ACC112 (cell line): ENCODE measurements at regions not wholly inside any gene's neighbourhood (a gene's known extent, or its start where the extent isn't known, plus 50 kb on each side); places are given as distances from the start of the nearest gene placed in this dataset.

Source experiments
- H2AFZ ChIP-seq: fragments of 200-600 bp; sonication (generic); one replicate; pipeline ENCODE4 v1.6.0; 2017; ENCODE audit warnings: antibody characterized with exemption, low read length; ENCODE audit not compliant: unreplicated experiment
- H3K27ac ChIP-seq: fragments of 200-600 bp; sonication (generic); 2 replicates; pipeline ENCODE4 v1.5.1; 2014; ENCODE audit warnings: low read depth, mild to moderate bottlenecking, antibody characterized with exemption, low read length, moderate library complexity
- H3K27me3 ChIP-seq: fragments of 200-600 bp; sonication (generic); 2 replicates; pipeline ENCODE4 v1.6.1; 2014; ENCODE audit warnings: mild to moderate bottlenecking, antibody characterized with exemption, low read length, moderate library complexity, mixed read lengths; ENCODE audit not compliant: insufficient read depth
- H3K36me3 ChIP-seq: fragments of 200-600 bp; sonication (generic); 2 replicates; pipeline ENCODE4 v1.6.1; 2016; ENCODE audit warnings: mild to moderate bottlenecking, antibody characterized with exemption, low read length, moderate library complexity, mixed read lengths; ENCODE audit not compliant: insufficient read depth
- H3K4me1 ChIP-seq: fragments of 200-600 bp; sonication (generic); one replicate; pipeline ENCODE4 v1.6.1; 2016; ENCODE audit warnings: low read length, mixed read lengths; ENCODE audit not compliant: insufficient read depth, unreplicated experiment, control insufficient read depth
- H3K4me3 ChIP-seq: fragments of 200-600 bp; sonication (generic); 2 replicates; pipeline ENCODE4 v1.5.1; 2014; ENCODE audit warnings: mild to moderate bottlenecking, low read depth, low read length
- H3K79me2 ChIP-seq: fragments of 200-600 bp; sonication (generic); one replicate; pipeline ENCODE4 v1.6.0; 2016; ENCODE audit warnings: low read length; ENCODE audit not compliant: control insufficient read depth, unreplicated experiment, insufficient read depth

GRCh38 chr18:34077599-34077998 is 147.1 kb downstream of the NOL4 start:
- H3K4me3 ChIP-seq, result no peak overlapping the region
- H2AFZ ChIP-seq, result no peak overlapping the region

GRCh38 chr18:34075963-34076860 is 148.5 kb downstream of the NOL4 start:
- Histone ChIP-seq H3K4me1 (no peaks in the 10 kb centered on the region), H3K36me3 (no peaks in the 10 kb centered on the region), H3K79me2 (no peaks in the 10 kb centered on the region), H2AFZ (no peak overlapping the region), H3K27me3 (no peaks in the 10 kb centered on the region), H3K27ac (no peak overlapping the region), H3K4me3 (no peak overlapping the region)

More at GRCh38 chr18:34077599-34077998, 147.1 kb downstream of the NOL4 start:
- Histone ChIP-seq H3K27me3 (no peaks in the 10 kb centered on the region), H3K36me3 (no peaks in the 10 kb centered on the region), H3K27ac (no peak overlapping the region), H3K79me2 (no peaks in the 10 kb centered on the region), H3K4me1 (no peaks in the 10 kb centered on the region)

GRCh38 chr18:34061226-34061625 is 163.5 kb downstream of the NOL4 start:
- H3K36me3 ChIP-seq, result no peaks in the 10 kb centered on the region
- no peak overlapping the region for H2AFZ ChIP-seq
- H3K4me1 ChIP-seq, result no peaks in the 10 kb centered on the region
- no peaks in the 10 kb centered on the region for H3K79me2 ChIP-seq
- H3K27me3 ChIP-seq, result no peaks in the 10 kb centered on the region
- H3K27ac ChIP-seq, result no peak overlapping the region
- no peak overlapping the region for H3K4me3 ChIP-seq

DNA sequence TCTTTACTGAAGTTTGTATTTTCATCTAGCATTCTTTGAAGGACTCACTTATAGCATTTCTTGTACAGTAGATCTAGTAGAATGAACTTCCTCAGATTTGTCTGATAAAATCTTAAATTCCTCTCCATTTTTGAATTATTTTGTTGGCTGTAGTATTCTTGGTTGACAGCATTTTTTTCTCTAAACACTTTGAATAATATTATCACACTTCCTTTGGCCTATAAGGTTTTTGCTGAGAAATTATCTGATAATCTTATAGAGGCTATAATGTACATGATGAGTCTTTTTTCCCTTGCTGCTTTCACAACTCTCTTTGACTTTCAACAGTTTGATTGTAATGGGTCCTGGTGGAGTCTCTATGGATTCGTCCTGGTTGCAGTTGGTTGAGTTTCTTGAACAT is 169.5 kb downstream of the NOL4 start:
- no peak overlapping the region for H2AFZ ChIP-seq
- H3K36me3 ChIP-seq, result no peaks in the 10 kb centered on the region
- H3K79me2 ChIP-seq, result no peaks in the 10 kb centered on the region
- no peak overlapping the region for H3K27ac ChIP-seq
- H3K4me3 ChIP-seq, result no peak overlapping the region
- peaks cover 9% of the 10 kb centered on the region; the same call in 1 of the 2 replicates for H3K27me3 ChIP-seq
- no peaks in the 10 kb centered on the region for H3K4me1 ChIP-seq

- Histone ChIP-seq H3K4me1 (no peaks in the 10 kb centered on the region), H3K4me3 (no peak overlapping the region), H3K27ac (no peak overlapping the region), H3K79me2 (no peaks in the 10 kb centered on the region), H3K27me3 (peaks cover 16% of the 10 kb centered on the region; the same call in 1 of the 2 replicates), H3K36me3 (no peaks in the 10 kb centered on the region), H2AFZ (no peak overlapping the region)
Observed at GRCh38 chr18:34050661-34051060, 174.1 kb downstream of the NOL4 start.

GRCh38 chr18:34049511-34049910 is 175.2 kb downstream of the NOL4 start:
- H3K79me2 ChIP-seq, result no peaks in the 10 kb centered on the region
- H3K27me3 ChIP-seq, result peaks cover 16% of the 10 kb centered on the region; the same call in 1 of the 2 replicates
- no peak overlapping the region for H3K4me3 ChIP-seq
- no peaks in the 10 kb centered on the region for H3K4me1 ChIP-seq
- H2AFZ ChIP-seq, result no peak overlapping the region
- no peaks in the 10 kb centered on the region for H3K36me3 ChIP-seq
- no peak overlapping the region for H3K27ac ChIP-seq

DNA sequence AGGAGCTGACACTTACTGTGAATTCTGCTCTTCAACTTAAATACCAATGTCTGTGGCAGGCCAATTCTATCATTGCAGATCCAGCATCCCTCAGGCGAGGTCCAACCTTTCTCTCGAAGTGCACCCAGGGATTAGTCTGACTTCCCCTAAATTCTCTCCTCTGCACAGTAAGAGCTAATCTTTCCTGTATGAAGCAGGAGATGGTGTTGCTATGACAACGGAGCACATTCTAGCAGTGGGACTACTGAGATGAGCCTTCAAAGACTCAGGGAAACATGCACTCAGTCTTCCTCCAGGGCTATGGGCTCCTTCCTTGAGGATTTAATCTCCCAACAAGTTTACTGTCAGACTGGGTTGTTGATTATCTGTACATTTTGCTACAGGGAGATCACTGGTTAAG is 176.3 kb downstream of the NOL4 start:
- Histone ChIP-seq H3K27me3 (peaks cover 16% of the 10 kb centered on the region; the same call in 1 of the 2 replicates), H2AFZ (no peak overlapping the region)

GRCh38 chr18:34042423-34043146 is 182.1 kb downstream of the NOL4 start:
- Histone ChIP-seq H3K4me3 (no peak overlapping the region), H3K27me3 (no peaks in the 10 kb centered on the region), H3K79me2 (no peaks in the 10 kb centered on the region), H3K27ac (no peak overlapping the region), H3K36me3 (no peaks in the 10 kb centered on the region), H3K4me1 (no peaks in the 10 kb centered on the region), H2AFZ (no peak overlapping the region)

More for the DNA sequence above, 176.3 kb downstream of the NOL4 start:
- Histone ChIP-seq H3K79me2 (no peaks in the 10 kb centered on the region), H3K4me3 (no peak overlapping the region), H3K4me1 (no peaks in the 10 kb centered on the region), H3K36me3 (no peaks in the 10 kb centered on the region), H3K27ac (no peak overlapping the region)

DNA sequence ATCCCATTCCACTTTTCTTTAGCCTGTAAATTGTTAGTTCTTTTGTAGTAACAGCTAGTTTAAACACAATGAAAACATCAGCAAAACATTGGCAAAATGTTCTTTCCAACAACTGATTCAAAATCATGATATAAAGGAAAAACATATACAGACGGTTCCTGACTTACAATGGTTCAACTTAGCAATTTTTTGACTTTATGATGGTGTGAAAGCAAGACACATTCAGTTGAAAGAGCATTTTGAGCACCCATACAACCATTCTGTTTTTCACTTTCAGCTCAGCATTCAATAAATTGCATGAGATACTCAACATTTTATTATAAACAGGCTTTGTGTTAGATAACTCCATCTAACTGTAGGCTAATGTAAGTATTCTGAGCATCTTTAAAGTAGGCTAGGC is 185.1 kb downstream of the NOL4 start:
- Histone ChIP-seq H3K4me3 (peak overlapping the region; percentile 53), H3K79me2 (no peaks in the 10 kb centered on the region), H3K36me3 (no peaks in the 10 kb centered on the region), H3K27ac (no peak overlapping the region), H2AFZ (peak overlapping the region; percentile 66), H3K4me1 (no peaks in the 10 kb centered on the region), H3K27me3 (no peaks in the 10 kb centered on the region)

DNA sequence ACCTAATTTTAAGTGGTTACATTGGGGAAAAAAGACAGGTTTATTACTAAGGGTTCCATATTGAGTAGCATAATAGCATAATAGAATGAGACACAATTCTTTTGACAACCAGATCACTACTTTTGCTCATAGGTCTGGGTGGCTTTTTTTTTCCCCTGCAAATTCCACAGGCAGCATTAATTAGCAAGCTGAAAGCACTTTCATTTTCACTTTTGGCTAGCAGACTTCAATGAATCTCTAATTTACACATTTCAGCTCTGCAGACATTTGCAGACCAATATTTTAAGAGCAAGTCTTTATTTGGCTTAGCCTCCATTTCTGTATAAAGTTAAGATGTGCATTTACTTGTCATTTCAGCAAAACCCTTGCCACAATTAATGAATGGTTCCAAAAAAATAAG is 185.5 kb downstream of the NOL4 start:
- Histone ChIP-seq H3K36me3 (no peaks in the 10 kb centered on the region), H3K4me1 (no peaks in the 10 kb centered on the region), H3K27me3 (no peaks in the 10 kb centered on the region), H2AFZ (peak overlapping the region; percentile 66), H3K79me2 (no peaks in the 10 kb centered on the region), H3K27ac (no peak overlapping the region), H3K4me3 (peak overlapping the region; percentile 53)
